GM12864 (cell line): ENCODE measurements at regions not wholly inside any gene's neighbourhood (a gene's known extent, or its start where the extent isn't known, plus 50 kb on each side); places are given as distances from the start of the nearest gene placed in this dataset.

ENCODE experiments used
- DNase-seq: peaks from one replicate; pipeline ENCODE4 v3.0.0-alpha.2; 2011; ENCODE audit warnings: low read depth
- H3K4me3 ChIP-seq: 2 replicates; pipeline ENCODE4 v1.5.1; 2011; ENCODE audit warnings: mild to moderate bottlenecking, low read depth, low read length, control low read depth
- CTCF ChIP-seq: IDR thresholded peaks from 2 replicates; pipeline ENCODE4 v1.5.1; 2011; ENCODE audit warnings: low read depth, mild to moderate bottlenecking, moderate library complexity, low read length, control low read depth, inconsistent platforms; ENCODE audit errors: missing control alignments

GRCh38 chr3:111326144-111326995 is 215.6 kb upstream of the CD96 start:
- no peak overlapping the region for H3K4me3 ChIP-seq
- TF ChIP-seq CTCF, result no peak
- DNase-seq, result no peak

- no peak for DNase-seq
- no peak overlapping the region for H3K4me3 ChIP-seq
- TF ChIP-seq CTCF, result no peak
These were observed 210.7 kb upstream of the CD96 start for GRCh38 chr3:111331306-111331705.

- DNase-seq, result no peak
- no peak overlapping the region for H3K4me3 ChIP-seq
- no peak for TF ChIP-seq CTCF
These were observed 210.1 kb upstream of the CD96 start for GRCh38 chr3:111331912-111332311.

GRCh38 chr3:111332488-111333080 is 209.4 kb upstream of the CD96 start:
- no peak for DNase-seq
- TF ChIP-seq CTCF, result no peak
- H3K4me3 ChIP-seq, result no peak overlapping the region

GRCh38 chr3:111333642-111334041 is 208.4 kb upstream of the CD96 start:
- no peak for DNase-seq
- no peak overlapping the region for H3K4me3 ChIP-seq
- no peak for TF ChIP-seq CTCF

- TF ChIP-seq CTCF, result no peak
These were observed 206.3 kb upstream of the CD96 start for GRCh38 chr3:111335512-111336303.

More at GRCh38 chr3:111335512-111336303, 206.3 kb upstream of the CD96 start:
- no peak overlapping the region for H3K4me3 ChIP-seq
- DNase-seq, result no peak
